ENCODE measurements at regions not wholly inside any gene's neighbourhood (a gene's known extent, or its start where the extent isn't known, plus 50 kb on each side); places are given as distances from the start of the nearest gene placed in this dataset.

DNA sequence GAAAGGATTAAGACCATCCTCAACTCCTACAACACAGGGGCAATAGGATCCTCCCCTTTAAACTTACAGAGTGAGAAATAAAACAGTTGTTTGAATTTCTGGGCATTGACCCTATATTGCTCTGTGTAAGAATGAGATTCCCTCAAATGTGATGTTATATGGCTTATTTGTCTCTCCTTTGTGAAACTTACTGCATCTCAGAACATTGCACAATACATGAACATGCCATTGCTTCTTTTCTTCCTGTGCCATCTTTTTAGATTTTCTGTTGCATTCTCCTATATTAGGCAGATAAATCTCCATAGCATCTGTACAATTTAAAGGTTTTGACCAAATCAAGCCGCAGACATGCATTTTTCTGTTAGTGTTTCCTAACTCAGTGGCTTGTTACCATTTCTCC, 941.9 kb upstream of the FANCL start:
- Histone ChIP-seq H3K79me2 (ENCODE audit: insufficient read depth) (no peaks in the 10 kb centered on the region), H3K9me3 (ENCODE audit: low read depth) (no peaks in the 10 kb centered on the region), H3K9ac (no peak overlapping the region), H4K20me1 (ENCODE audit: insufficient read depth) (no peaks in the 10 kb centered on the region), H3K4me1 (ENCODE audit: insufficient read depth) (no peaks in the 10 kb centered on the region), H2AFZ (no peak overlapping the region), H3K27ac (no peak overlapping the region), H3K4me2 (ENCODE audit: unreplicated experiment) (no peak overlapping the region), H3K4me3 (no peak overlapping the region), H3K27me3 (replicated peaks; ENCODE audit: insufficient read depth) (no peaks in the 10 kb centered on the region), H3F3A (ENCODE audit: insufficient read depth) (no peaks in the 10 kb centered on the region), H3K9me2 (ENCODE audit: insufficient read depth) (no peaks in the 10 kb centered on the region), H3K36me3 (ENCODE audit: low read depth) (no peaks in the 10 kb centered on the region)
- DNase-seq = no peak
- in situ Hi-C loops (cut with MboI) = no loop called here
- 69 to 73% methylated on average over 1 of the region's 1 CpG for WGBS, 2 experiments (ENCODE audit: low coverage in 1 of 2, low lambda C conversion rate in 2 of 2, missing lambda C conversion rate in 2 of 2)
- TF ChIP-seq EZH2phosphoT487 (IDR thresholded peaks at IDR 0.05; ENCODE audit: insufficient read depth, low read depth) (no peak), EZH2 (IDR thresholded peaks at IDR 0.05; ENCODE audit: insufficient read depth, poor library complexity, severe bottlenecking) (no peak)

DNA sequence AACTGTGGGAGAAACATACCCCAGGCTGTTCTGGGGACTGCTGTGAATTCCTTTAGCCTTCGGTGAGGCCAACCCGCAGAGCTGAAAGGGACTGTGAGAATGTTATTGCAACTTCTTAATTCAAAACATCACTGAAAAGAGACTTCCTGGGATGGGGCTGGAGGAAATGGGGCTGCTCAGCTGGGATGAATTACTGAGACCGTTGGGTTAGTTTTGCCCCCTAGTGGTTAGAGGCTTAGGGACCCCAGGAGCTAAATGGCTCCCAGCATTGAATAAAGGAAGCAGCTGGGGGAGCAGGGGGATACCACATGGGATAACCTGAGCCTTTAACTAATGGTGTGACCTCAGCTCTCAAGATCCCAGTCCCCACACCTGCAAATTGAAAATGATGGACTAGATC, 941.1 kb upstream of the FANCL start:
- Histone ChIP-seq H3K4me1 (ENCODE audit: insufficient read depth) (no peaks in the 10 kb centered on the region), H3K27me3 (replicated peaks; ENCODE audit: insufficient read depth) (no peaks in the 10 kb centered on the region), H3K79me2 (ENCODE audit: insufficient read depth) (no peaks in the 10 kb centered on the region), H3K4me2 (ENCODE audit: unreplicated experiment) (no peak overlapping the region), H3K9me2 (ENCODE audit: insufficient read depth) (no peaks in the 10 kb centered on the region), H4K20me1 (ENCODE audit: insufficient read depth) (no peaks in the 10 kb centered on the region), H3K36me3 (ENCODE audit: low read depth) (no peaks in the 10 kb centered on the region), H2AFZ (0 out of 2 replicates have a peak overlapping the region, but pooled peaks have one; percentile 33), H3K4me3 (no peak overlapping the region), H3K27ac (no peak overlapping the region), H3K9ac (no peak overlapping the region), H3F3A (ENCODE audit: insufficient read depth) (no peaks in the 10 kb centered on the region), H3K9me3 (ENCODE audit: low read depth) (no peaks in the 10 kb centered on the region)
- DNase-seq = peak; percentile 46
- WGBS, 2 experiments (ENCODE audit: low coverage in 1 of 2, low lambda C conversion rate in 2 of 2, missing lambda C conversion rate in 2 of 2) = 4 to 12% methylated on average over 3 of the region's 3 CpGs
- in situ Hi-C loops (cut with MboI) = no loop called here
- TF ChIP-seq EZH2 (IDR thresholded peaks at IDR 0.05; ENCODE audit: insufficient read depth, poor library complexity, severe bottlenecking) (no peak), EZH2phosphoT487 (IDR thresholded peaks at IDR 0.05; ENCODE audit: insufficient read depth, low read depth) (no peak)

DNA sequence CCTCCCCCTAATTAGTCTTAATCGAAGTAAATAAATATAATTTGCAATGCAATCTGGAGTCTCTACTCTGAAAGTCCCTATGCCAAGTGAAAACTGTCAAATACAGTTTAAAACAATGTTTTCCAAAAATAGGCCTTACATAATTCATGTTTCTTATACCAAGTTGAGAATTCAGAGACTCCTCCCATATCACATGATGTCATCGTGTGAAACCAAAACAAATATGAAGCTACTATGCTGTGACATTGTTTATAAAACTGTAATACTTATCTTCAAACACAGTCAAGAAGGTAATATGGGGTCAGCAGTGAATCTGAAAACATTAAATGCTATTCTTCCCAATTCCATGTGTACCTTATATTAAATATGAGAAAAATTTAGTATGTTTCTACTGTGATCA, 940.2 kb upstream of the FANCL start:
- in situ Hi-C loops (cut with MboI) = no loop called here
- no peak for DNase-seq
- no peak overlapping the region for H2AFZ ChIP-seq
- no peaks in the 10 kb centered on the region for H3K27me3 ChIP-seq (replicated peaks; ENCODE audit: insufficient read depth)
- no peaks in the 10 kb centered on the region for H3K4me1 ChIP-seq (ENCODE audit: insufficient read depth)
- no peaks in the 10 kb centered on the region for H3K9me3 ChIP-seq (ENCODE audit: low read depth)
- 0 to 1% methylated on average over 2 of the region's 2 CpGs for WGBS, 2 experiments (ENCODE audit: low coverage in 1 of 2, low lambda C conversion rate in 2 of 2, missing lambda C conversion rate in 2 of 2)
- H3K4me2 ChIP-seq (ENCODE audit: unreplicated experiment) = no peak overlapping the region
- H3K4me3 ChIP-seq = no peak overlapping the region
- no peaks in the 10 kb centered on the region for H3K79me2 ChIP-seq (ENCODE audit: insufficient read depth)
- no peaks in the 10 kb centered on the region for H3F3A ChIP-seq (ENCODE audit: insufficient read depth)
- TF ChIP-seq EZH2phosphoT487 (IDR thresholded peaks at IDR 0.05; ENCODE audit: insufficient read depth, low read depth) = no peak
- TF ChIP-seq EZH2 (IDR thresholded peaks at IDR 0.05; ENCODE audit: insufficient read depth, poor library complexity, severe bottlenecking) = no peak
- H3K27ac ChIP-seq = no peak overlapping the region
- no peaks in the 10 kb centered on the region for H3K9me2 ChIP-seq (ENCODE audit: insufficient read depth)
- no peaks in the 10 kb centered on the region for H4K20me1 ChIP-seq (ENCODE audit: insufficient read depth)
- no peaks in the 10 kb centered on the region for H3K36me3 ChIP-seq (ENCODE audit: low read depth)
- no peak overlapping the region for H3K9ac ChIP-seq

DNA sequence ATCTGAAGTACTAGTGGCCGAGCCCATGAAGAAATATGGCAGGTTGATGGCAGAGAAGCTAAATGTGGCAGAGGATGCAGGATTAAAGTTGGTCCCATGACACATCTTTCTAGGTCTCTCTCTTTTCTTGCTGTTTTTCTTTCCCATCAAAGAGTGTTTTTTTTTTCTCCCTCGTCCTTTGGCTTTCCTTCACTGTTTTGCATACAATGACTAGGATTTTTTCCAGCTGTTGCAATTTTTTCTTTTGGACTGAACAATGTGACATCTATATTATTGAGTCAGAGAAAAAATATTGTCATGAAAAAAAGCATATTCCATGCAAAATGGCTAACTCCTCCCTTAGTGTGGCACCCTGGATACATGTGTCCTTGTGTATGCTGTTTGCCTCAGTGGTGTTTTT, 939.5 kb upstream of the FANCL start:
- TF ChIP-seq EZH2phosphoT487 (IDR thresholded peaks at IDR 0.05; ENCODE audit: insufficient read depth, low read depth) = no peak
- no peak for TF ChIP-seq EZH2 (IDR thresholded peaks at IDR 0.05; ENCODE audit: insufficient read depth, poor library complexity, severe bottlenecking)
- Histone ChIP-seq H3K9me2 (ENCODE audit: insufficient read depth) (no peaks in the 10 kb centered on the region), H4K20me1 (ENCODE audit: insufficient read depth) (no peaks in the 10 kb centered on the region), H3K4me1 (ENCODE audit: insufficient read depth) (no peaks in the 10 kb centered on the region), H3K27ac (no peak overlapping the region), H3F3A (ENCODE audit: insufficient read depth) (no peaks in the 10 kb centered on the region), H3K36me3 (ENCODE audit: low read depth) (no peaks in the 10 kb centered on the region), H3K27me3 (replicated peaks; ENCODE audit: insufficient read depth) (no peaks in the 10 kb centered on the region), H3K4me3 (no peak overlapping the region), H2AFZ (no peak overlapping the region), H3K4me2 (ENCODE audit: unreplicated experiment) (no peak overlapping the region), H3K9me3 (ENCODE audit: low read depth) (no peaks in the 10 kb centered on the region), H3K79me2 (ENCODE audit: insufficient read depth) (no peaks in the 10 kb centered on the region), H3K9ac (no peak overlapping the region)
- DNase-seq = no peak
- 36 to 38% methylated on average over 2 of the region's 2 CpGs for WGBS, 2 experiments (ENCODE audit: low coverage in 1 of 2, low lambda C conversion rate in 2 of 2, missing lambda C conversion rate in 2 of 2)
- in situ Hi-C loops (cut with MboI) = no loop called here

DNA sequence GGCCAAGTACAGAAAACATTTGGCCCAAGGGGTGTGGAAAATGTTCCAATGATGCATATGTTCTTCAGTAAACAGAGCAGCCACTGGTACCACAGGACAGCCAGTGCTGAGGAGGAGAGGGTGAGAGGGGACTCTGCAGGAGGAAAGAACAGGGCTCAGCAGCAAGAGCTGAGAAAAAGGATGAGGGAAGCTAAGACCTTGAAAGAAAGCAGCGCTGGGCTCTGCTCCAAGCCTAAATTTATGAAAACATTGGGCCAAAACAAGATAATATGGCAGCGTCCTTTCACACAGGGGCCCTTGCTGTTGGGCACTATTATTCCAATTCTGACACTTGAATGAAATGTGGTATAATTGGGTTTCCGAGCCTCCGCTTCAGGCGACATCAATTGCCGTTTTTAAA, 939.0 kb upstream of the FANCL start:
- 70 to 71% methylated on average over 6 of the region's 6 CpGs for WGBS, 2 experiments (ENCODE audit: low coverage in 1 of 2, low lambda C conversion rate in 2 of 2, missing lambda C conversion rate in 2 of 2)
- no peaks in the 10 kb centered on the region for H3K4me1 ChIP-seq (ENCODE audit: insufficient read depth)
- no peak overlapping the region for H3K9ac ChIP-seq
- no peaks in the 10 kb centered on the region for H4K20me1 ChIP-seq (ENCODE audit: insufficient read depth)
- in situ Hi-C loops (cut with MboI) = no loop called here
- H3K27me3 ChIP-seq (replicated peaks; ENCODE audit: insufficient read depth) = no peaks in the 10 kb centered on the region
- no peak overlapping the region for H3K4me2 ChIP-seq (ENCODE audit: unreplicated experiment)
- TF ChIP-seq EZH2phosphoT487 (IDR thresholded peaks at IDR 0.05; ENCODE audit: insufficient read depth, low read depth) (no peak), EZH2 (IDR thresholded peaks at IDR 0.05; ENCODE audit: insufficient read depth, poor library complexity, severe bottlenecking) (no peak)
- no peaks in the 10 kb centered on the region for H3K36me3 ChIP-seq (ENCODE audit: low read depth)
- H3K9me3 ChIP-seq (ENCODE audit: low read depth) = no peaks in the 10 kb centered on the region
- H3K4me3 ChIP-seq = no peak overlapping the region
- H3K9me2 ChIP-seq (ENCODE audit: insufficient read depth) = no peaks in the 10 kb centered on the region
- H3K79me2 ChIP-seq (ENCODE audit: insufficient read depth) = no peaks in the 10 kb centered on the region
- H3K27ac ChIP-seq = no peak overlapping the region
- no peaks in the 10 kb centered on the region for H3F3A ChIP-seq (ENCODE audit: insufficient read depth)
- DNase-seq = no peak
- H2AFZ ChIP-seq = no peak overlapping the region

Data from GM23248 (cell line).